ENCODE measurements at regions not wholly inside any gene's neighbourhood (a gene's known extent, or its start where the extent isn't known, plus 50 kb on each side); places are given as distances from the start of the nearest gene placed in this dataset.
A peak's percentile ranks its signal among the peaks of the same experiment; 100 is the strongest.

GRCh38 chr17:69608808-69609472 is 194.4 kb downstream of the MAP2K6 start:
- intact Hi-C loops (cut with DNase I): loop anchor here in 1 of 2 donors (10.0 kb wide), 1 partner anchor 536 kb away; no protein-coding TSS in a partner anchor
- H3K27ac ChIP-seq: no peak overlapping the region
- DNase-seq (no peak), ATAC-seq (no peak)
- 64% methylated on average over 3 of the region's 4 CpGs for WGBS (ENCODE audit: insufficient coverage, low coverage, low lambda C conversion rate, missing lambda C conversion rate)
- H3K4me3 ChIP-seq: no peak overlapping the region
- no peaks in the 10 kb centered on the region for H3K27me3 ChIP-seq
- no peaks in the 10 kb centered on the region for H3K36me3 ChIP-seq
- H3K4me1 ChIP-seq: peaks cover 0 to 9% (median 3%) of the 10 kb centered on the region in 4 donors
- no peak for TF ChIP-seq POLR2A (IDR thresholded peaks at IDR 0.05)
- TF ChIP-seq, protein P1, sequence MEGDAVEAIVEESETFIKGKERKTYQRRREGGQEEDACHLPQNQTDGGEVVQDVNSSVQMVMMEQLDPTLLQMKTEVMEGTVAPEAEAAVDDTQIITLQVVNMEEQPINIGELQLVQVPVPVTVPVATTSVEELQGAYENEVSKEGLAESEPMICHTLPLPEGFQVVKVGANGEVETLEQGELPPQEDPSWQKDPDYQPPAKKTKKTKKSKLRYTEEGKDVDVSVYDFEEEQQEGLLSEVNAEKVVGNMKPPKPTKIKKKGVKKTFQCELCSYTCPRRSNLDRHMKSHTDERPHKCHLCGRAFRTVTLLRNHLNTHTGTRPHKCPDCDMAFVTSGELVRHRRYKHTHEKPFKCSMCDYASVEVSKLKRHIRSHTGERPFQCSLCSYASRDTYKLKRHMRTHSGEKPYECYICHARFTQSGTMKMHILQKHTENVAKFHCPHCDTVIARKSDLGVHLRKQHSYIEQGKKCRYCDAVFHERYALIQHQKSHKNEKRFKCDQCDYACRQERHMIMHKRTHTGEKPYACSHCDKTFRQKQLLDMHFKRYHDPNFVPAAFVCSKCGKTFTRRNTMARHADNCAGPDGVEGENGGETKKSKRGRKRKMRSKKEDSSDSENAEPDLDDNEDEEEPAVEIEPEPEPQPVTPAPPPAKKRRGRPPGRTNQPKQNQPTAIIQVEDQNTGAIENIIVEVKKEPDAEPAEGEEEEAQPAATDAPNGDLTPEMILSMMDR (IDR thresholded peaks at IDR 0.05): no peak
- no peaks in the 10 kb centered on the region for H3K9me3 ChIP-seq

DNA sequence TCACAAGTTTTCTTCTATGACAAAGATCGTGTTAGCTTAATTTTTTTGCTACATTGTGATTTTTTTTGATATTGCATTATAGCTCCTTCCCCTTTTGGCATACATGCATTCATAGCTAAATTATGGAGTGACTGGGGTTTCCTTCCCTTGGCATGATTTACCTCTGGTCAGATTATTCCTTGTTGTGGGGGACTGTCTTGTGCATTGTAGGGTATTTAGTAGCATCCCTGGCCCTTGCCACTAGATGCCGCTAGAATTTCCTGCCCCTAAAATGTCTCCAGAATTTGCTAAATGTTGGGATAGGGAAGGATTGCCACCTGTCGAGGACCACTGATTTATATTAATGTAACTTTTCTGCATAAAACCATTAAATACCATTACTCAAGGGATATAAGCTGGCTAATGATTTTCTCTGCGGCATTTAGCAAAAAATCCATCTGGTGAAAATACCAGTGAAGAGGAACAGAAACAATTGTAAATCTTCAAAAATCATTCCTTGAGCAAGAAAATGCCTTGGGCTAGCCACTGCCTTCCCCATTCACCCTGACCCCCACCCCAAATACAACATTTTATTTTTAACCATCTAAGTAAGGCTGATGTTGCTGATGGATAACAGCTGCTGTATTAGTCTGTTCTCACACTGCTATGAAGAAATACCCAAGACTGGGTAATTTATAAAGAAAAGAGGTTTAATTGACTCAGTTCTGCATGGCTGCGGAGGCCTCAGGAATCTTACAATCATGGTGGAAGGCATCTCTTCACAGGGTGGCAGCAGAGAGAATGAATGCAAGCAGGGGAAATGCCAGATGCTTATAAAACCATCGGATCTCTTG is 195.2 kb downstream of the MAP2K6 start:
- TF ChIP-seq, protein P1 (IDR thresholded peaks at IDR 0.05): peak; percentile 36 to 67 (median 65)
- TF ChIP-seq POLR2A (IDR thresholded peaks at IDR 0.05): no peak
- intact Hi-C loops (cut with DNase I): loop anchor here in 1 of 2 donors (10.0 kb wide), 1 partner anchor 535 kb away; no protein-coding TSS in a partner anchor
- no peaks in the 10 kb centered on the region for H3K36me3 ChIP-seq
- 41% methylated on average over 5 of the region's 6 CpGs for WGBS (ENCODE audit: insufficient coverage, low coverage, low lambda C conversion rate, missing lambda C conversion rate)
- H3K27me3 ChIP-seq: no peaks in the 10 kb centered on the region
- no peak for DNase-seq
- H3K9me3 ChIP-seq: no peaks in the 10 kb centered on the region
- peaks cover 0 to 9% (median 3%) of the 10 kb centered on the region in 4 donors for H3K4me1 ChIP-seq
- no peak overlapping the region for H3K4me3 ChIP-seq
- peak; percentile 52 to 66 (median 63) for ATAC-seq
- no peak overlapping the region for H3K27ac ChIP-seq

- Histone ChIP-seq H3K9me3 (no peaks in the 10 kb centered on the region), H3K27me3 (no peaks in the 10 kb centered on the region), H3K4me3 (no peak overlapping the region), H3K36me3 (no peaks in the 10 kb centered on the region), H3K4me1 (no peaks in the 10 kb centered on the region), H3K27ac (no peak overlapping the region)
- no peak for ATAC-seq
- WGBS (ENCODE audit: insufficient coverage, low coverage, low lambda C conversion rate, missing lambda C conversion rate): 35% methylated on average over 1 of the region's 1 CpG
- intact Hi-C loops (cut with DNase I): no loop called here
- no peak for DNase-seq
- TF ChIP-seq, protein P1 (IDR thresholded peaks at IDR 0.05): no peak
- no peak for TF ChIP-seq POLR2A (IDR thresholded peaks at IDR 0.05)
Observed at GRCh38 chr17:69620363-69620762, 205.9 kb downstream of the MAP2K6 start.

DNA sequence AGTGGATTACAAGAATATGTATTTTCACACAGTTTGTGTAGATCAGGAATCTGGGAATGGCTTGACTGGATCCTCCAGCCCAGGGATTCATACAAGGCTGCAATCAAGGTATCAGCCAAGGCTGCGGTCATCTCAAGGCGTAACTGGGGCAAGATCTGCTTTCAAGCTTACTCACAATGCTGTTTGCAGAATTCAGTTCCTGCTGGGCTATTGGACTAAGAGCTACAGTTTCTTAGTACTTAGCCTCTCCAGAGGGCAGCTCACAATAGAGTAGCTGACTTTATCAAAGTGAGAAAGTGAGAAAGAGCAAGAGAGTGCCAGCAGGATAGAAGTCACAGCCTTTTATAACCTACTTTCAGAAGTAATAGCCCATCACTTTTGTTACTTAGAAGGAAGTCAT is 211.0 kb downstream of the MAP2K6 start:
- Histone ChIP-seq H3K4me1 (no peaks in the 10 kb centered on the region), H3K9me3 (no peaks in the 10 kb centered on the region), H3K27me3 (no peaks in the 10 kb centered on the region), H3K4me3 (no peak overlapping the region), H3K27ac (no peak overlapping the region), H3K36me3 (no peaks in the 10 kb centered on the region)
- DNase-seq (no peak), ATAC-seq (no peak)
- 67% methylated on average over 1 of the region's 2 CpGs for WGBS (ENCODE audit: insufficient coverage, low coverage, low lambda C conversion rate, missing lambda C conversion rate)
- TF ChIP-seq, protein P1 (IDR thresholded peaks at IDR 0.05): no peak
- TF ChIP-seq POLR2A (IDR thresholded peaks at IDR 0.05): no peak
- intact Hi-C loops (cut with DNase I): no loop called here
